ENCODE measurements at regions not wholly inside any gene's neighbourhood (a gene's known extent, or its start where the extent isn't known, plus 50 kb on each side); places are given as distances from the start of the nearest gene placed in this dataset.

GRCh38 chr2:60657673-60658072 is 98.4 kb upstream of the PAPOLG start:
- DNase-seq (ENCODE audit: low read depth): no peak

- no peak for DNase-seq (ENCODE audit: low read depth)
Measured at GRCh38 chr2:60659026-60659425, 97.0 kb upstream of the PAPOLG start.

GRCh38 chr2:60661073-60661738 is 94.9 kb upstream of the PAPOLG start:
- no peak for DNase-seq (ENCODE audit: low read depth)

- DNase-seq (ENCODE audit: low read depth): no peak
Measured at GRCh38 chr2:60662781-60663180, 93.3 kb upstream of the PAPOLG start.

- DNase-seq (ENCODE audit: low read depth): no peak
Measured at GRCh38 chr2:60671966-60672365, 84.1 kb upstream of the PAPOLG start.

- peak; percentile 64 for DNase-seq (ENCODE audit: low read depth)
Measured at GRCh38 chr2:60674524-60675165, 81.4 kb upstream of the PAPOLG start.

- DNase-seq (ENCODE audit: low read depth): no peak
Measured at GRCh38 chr2:60675301-60675700, 80.8 kb upstream of the PAPOLG start.

- no peak for DNase-seq (ENCODE audit: low read depth)
Measured at GRCh38 chr2:60676706-60677330, 79.2 kb upstream of the PAPOLG start.

GRCh38 chr2:60677356-60677755 is 78.7 kb upstream of the PAPOLG start:
- no peak for DNase-seq (ENCODE audit: low read depth)

- DNase-seq (ENCODE audit: low read depth): no peak
Measured at GRCh38 chr2:60678551-60678950, 77.5 kb upstream of the PAPOLG start.

- DNase-seq (ENCODE audit: low read depth): no peak
Measured at GRCh38 chr2:60679036-60679780, 76.9 kb upstream of the PAPOLG start.

- DNase-seq (ENCODE audit: low read depth): no peak
Measured at GRCh38 chr2:60693551-60693950, 62.5 kb upstream of the PAPOLG start.

GRCh38 chr2:60695793-60696192 is 60.3 kb upstream of the PAPOLG start:
- no peak for DNase-seq (ENCODE audit: low read depth)

GRCh38 chr2:60699617-60700016 is 56.5 kb upstream of the PAPOLG start:
- DNase-seq (ENCODE audit: low read depth): no peak

GRCh38 chr2:60706021-60706420 is 50.0 kb upstream of the PAPOLG start:
- no peak for DNase-seq (ENCODE audit: low read depth)
